KMS-11 (cell line): ENCODE measurements at regions not wholly inside any gene's neighbourhood (a gene's known extent, or its start where the extent isn't known, plus 50 kb on each side); places are given as distances from the start of the nearest gene placed in this dataset.

Experiments
- H2AFZ ChIP-seq: fragments of 200-600 bp; sonication (generic); 2 replicates; pipeline ENCODE4 v1.6.1; 2016; ENCODE audit warnings: antibody characterized with exemption, mixed run types, low read depth
- H3K27ac ChIP-seq: fragments of 200-600 bp; sonication (generic); 2 replicates; pipeline ENCODE4 v1.6.1; 2016; ENCODE audit warnings: mild to moderate bottlenecking, mixed run types
- H3K27me3 ChIP-seq: fragments of 200-600 bp; sonication (generic); 2 replicates; pipeline ENCODE4 v1.6.1; 2017; ENCODE audit warnings: mild to moderate bottlenecking, low read depth, mixed run types, moderate library complexity; ENCODE audit not compliant: insufficient read depth
- H3K36me3 ChIP-seq: fragments of 200-600 bp; sonication (generic); 2 replicates; pipeline ENCODE4 v1.6.1; 2017; ENCODE audit warnings: mild to moderate bottlenecking, mixed run types; ENCODE audit not compliant: insufficient read depth
- H3K4me1 ChIP-seq: fragments of 200-600 bp; sonication (generic); 2 replicates; pipeline ENCODE4 v1.6.1; 2016; ENCODE audit warnings: mild to moderate bottlenecking, low read depth, mixed run types; ENCODE audit not compliant: poor library complexity, severe bottlenecking
- H3K4me2 ChIP-seq: fragments of 200-600 bp; sonication (generic); 2 replicates; pipeline ENCODE4 v1.7.0; 2016; ENCODE audit warnings: mild to moderate bottlenecking, mixed run types
- H3K4me3 ChIP-seq: fragments of 200-600 bp; sonication (generic); IDR thresholded peaks from 2 replicates; pipeline ENCODE4 v1.6.1; 2017; ENCODE audit warnings: low read depth, low read length, mixed read lengths; ENCODE audit not compliant: insufficient read depth
- H3K79me2 ChIP-seq: fragments of 200-600 bp; sonication (generic); 2 replicates; pipeline ENCODE4 v1.6.1; 2016; ENCODE audit warnings: low read depth, mixed run types; ENCODE audit not compliant: insufficient read depth
- H3K9ac ChIP-seq: fragments of 200-600 bp; sonication (generic); 2 replicates; pipeline ENCODE4 v1.6.1; 2016; ENCODE audit warnings: mild to moderate bottlenecking, mixed run types
- H4K20me1 ChIP-seq: fragments of 200-600 bp; sonication (generic); 2 replicates; pipeline ENCODE4 v1.6.1; 2016; ENCODE audit warnings: mild to moderate bottlenecking, mixed run types; ENCODE audit not compliant: insufficient read depth
- CTCF ChIP-seq: fragments of 200-600 bp; sonication (generic); conservative IDR thresholded peaks from 2 replicates; pipeline ENCODE4 v1.6.1; 2017; ENCODE audit warnings: low read depth, mild to moderate bottlenecking, antibody characterized with exemption, low read length, moderate library complexity, mixed read lengths

GRCh38 chrX:45845142-45845541 lies 644.5 kb upstream of the DIPK2B start:
- no peaks in the 10 kb centered on the region for H3K36me3 ChIP-seq
- H3K27me3 ChIP-seq = no peaks in the 10 kb centered on the region
- no peak overlapping the region for H2AFZ ChIP-seq
- no peak overlapping the region for H3K27ac ChIP-seq
- no peak for TF ChIP-seq CTCF
- H3K79me2 ChIP-seq = peaks cover 14% of the 10 kb centered on the region; the same call in 1 of the 2 replicates
- no peak overlapping the region for H3K9ac ChIP-seq
- no peak overlapping the region for H3K4me2 ChIP-seq
- H4K20me1 ChIP-seq = no peaks in the 10 kb centered on the region
- H3K4me3 ChIP-seq = no peak overlapping the region
- H3K4me1 ChIP-seq = peaks cover 32% of the 10 kb centered on the region

- no peaks in the 10 kb centered on the region for H3K36me3 ChIP-seq
- H2AFZ ChIP-seq = no peak overlapping the region
- peaks cover 6% of the 10 kb centered on the region; the same call in 1 of the 2 replicates for H3K79me2 ChIP-seq
- no peak overlapping the region for H3K27ac ChIP-seq
- H3K4me1 ChIP-seq = peaks cover 27% of the 10 kb centered on the region
- H3K4me2 ChIP-seq = no peak overlapping the region
- H4K20me1 ChIP-seq = no peaks in the 10 kb centered on the region
- no peak overlapping the region for H3K4me3 ChIP-seq
- no peak overlapping the region for H3K9ac ChIP-seq
- H3K27me3 ChIP-seq = no peaks in the 10 kb centered on the region
- no peak for TF ChIP-seq CTCF
Measured at GRCh38 chrX:45843518-45843917, 642.8 kb upstream of the DIPK2B start.

DNA sequence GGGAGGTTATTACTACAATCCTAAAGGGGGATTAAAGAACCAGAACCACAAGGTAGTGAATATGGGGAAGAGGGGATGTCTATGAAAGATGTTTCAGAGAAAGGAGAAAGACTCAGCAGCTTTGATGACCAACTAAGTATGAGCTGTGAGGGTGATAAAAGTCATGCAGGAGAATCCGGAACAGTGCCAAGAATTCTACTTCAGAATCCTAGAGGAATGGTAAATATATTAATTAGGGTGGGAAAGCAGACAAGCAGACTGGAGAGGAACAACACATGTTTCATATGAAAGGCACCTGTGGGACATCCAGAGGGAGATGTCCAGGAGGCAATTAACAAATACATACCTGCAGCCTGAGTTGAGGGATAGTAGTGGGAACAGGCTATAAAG lies 642.2 kb upstream of the DIPK2B start:
- Histone ChIP-seq H4K20me1 (no peaks in the 10 kb centered on the region), H3K4me3 (no peak overlapping the region), H3K36me3 (no peaks in the 10 kb centered on the region), H3K79me2 (peaks cover 6% of the 10 kb centered on the region; the same call in 1 of the 2 replicates), H3K4me1 (peaks cover 27% of the 10 kb centered on the region), H3K27me3 (no peaks in the 10 kb centered on the region), H3K4me2 (no peak overlapping the region; the same call in 1 of the 2 replicates), H2AFZ (no peak overlapping the region), H3K27ac (no peak overlapping the region), H3K9ac (no peak overlapping the region)
- TF ChIP-seq CTCF = no peak

DNA sequence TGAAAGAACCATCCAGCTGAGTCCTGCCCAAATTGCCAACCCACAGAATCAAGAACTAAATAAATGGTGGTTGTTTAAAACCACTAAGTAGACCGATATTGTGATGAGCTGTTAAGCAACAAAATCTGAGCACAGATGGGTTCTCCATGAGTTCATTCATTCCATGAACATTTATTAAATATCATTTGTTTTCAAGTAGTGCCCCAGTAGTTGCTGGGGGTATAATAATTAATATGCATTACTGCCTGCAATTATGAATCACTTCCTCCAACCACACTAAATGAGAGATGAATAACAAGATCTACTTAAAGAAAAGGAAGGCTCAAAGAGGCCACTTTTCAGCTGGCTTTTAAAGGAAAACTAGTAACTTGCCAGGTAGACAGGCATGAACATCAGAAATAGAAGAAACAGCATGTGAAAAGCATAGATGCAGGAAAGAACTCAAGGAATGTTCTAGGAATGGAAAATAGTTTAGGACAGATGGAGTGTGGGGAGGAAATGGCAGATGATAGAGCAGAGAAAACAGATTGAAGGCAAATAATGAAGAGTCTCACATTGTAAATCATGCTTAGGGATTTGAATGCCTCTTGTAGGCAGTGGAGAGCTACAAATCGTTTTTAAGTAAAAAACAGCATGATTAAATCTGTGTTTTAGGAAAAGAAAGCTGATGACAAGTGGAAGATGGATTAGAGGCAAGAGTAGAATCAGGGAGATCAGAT lies 641.7 kb upstream of the DIPK2B start:
- peaks cover 6% of the 10 kb centered on the region; the same call in 1 of the 2 replicates for H3K79me2 ChIP-seq
- no peak overlapping the region for H3K9ac ChIP-seq
- H3K4me3 ChIP-seq = no peak overlapping the region
- H3K27me3 ChIP-seq = no peaks in the 10 kb centered on the region
- peak overlapping the region; percentile 20; the same call in 1 of the 2 replicates for H3K27ac ChIP-seq
- H3K4me1 ChIP-seq = peaks cover 27% of the 10 kb centered on the region
- no peak overlapping the region for H2AFZ ChIP-seq
- H3K4me2 ChIP-seq = peak overlapping the region; percentile 13; the same call in 1 of the 2 replicates
- H3K36me3 ChIP-seq = no peaks in the 10 kb centered on the region
- no peak for TF ChIP-seq CTCF
- H4K20me1 ChIP-seq = no peaks in the 10 kb centered on the region
